Spleen (tissue), 7 donors: ENCODE measurements at regions not wholly inside any gene's neighbourhood (a gene's known extent, or its start where the extent isn't known, plus 50 kb on each side); places are given as distances from the start of the nearest gene placed in this dataset.

Experiments used
- POLR2A ChIP-seq, 3 donors: fragments of 450-650 bp; IDR thresholded peaks; one replicate each; pipeline ENCODE4 v1.5.1; 2017; ENCODE audit warnings: antibody characterized with exemption in 3 of 3, mild to moderate bottlenecking in 1 of 3
- TF ChIP-seq, protein P1 (sequence below), 11 experiments: fragments of 200-600 bp in 7 of 11; fragments of 450-650 bp in 4 of 11; sonication (generic) in 4 of 11; IDR thresholded peaks in 8 of 11; conservative IDR thresholded peaks in 3 of 11; 1 replicate in 7 of 11; 2 replicates in 4 of 11; pipeline versions ENCODE4 v1.4.0 to v1.8.0; 2016 to 2021; ENCODE audit warnings: antibody characterized with exemption in 11 of 11, inconsistent platforms in 4 of 11, mild to moderate bottlenecking in 1 of 11
- donor health status: DM: no; HTN: no; CAD: no; lungs with moderate emphysema.
- donor health status: DM: no; HTN: no; CAD: no.
- donor health status: DM: no; HTN: no; CAD: no.

DNA sequence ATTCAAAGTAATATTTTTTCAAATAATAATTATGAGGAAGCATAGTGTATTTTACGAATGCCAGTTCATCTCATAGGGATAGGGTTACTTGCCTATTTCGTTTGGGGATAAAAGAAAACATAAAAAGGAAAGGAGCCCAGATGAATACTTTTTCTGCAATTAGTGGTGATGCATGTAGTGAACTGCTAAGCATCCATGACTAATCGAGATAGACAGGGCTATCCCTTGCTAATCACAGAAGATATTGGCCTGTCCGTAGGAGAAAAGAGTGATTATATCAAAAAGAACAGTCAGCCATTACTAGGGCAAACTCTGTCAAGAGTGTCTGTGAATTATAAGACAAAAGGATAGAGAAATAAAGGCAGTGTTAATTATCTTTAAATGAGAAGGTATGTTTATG, 746.1 kb downstream of the C4orf33 start:
- TF ChIP-seq, protein P1, sequence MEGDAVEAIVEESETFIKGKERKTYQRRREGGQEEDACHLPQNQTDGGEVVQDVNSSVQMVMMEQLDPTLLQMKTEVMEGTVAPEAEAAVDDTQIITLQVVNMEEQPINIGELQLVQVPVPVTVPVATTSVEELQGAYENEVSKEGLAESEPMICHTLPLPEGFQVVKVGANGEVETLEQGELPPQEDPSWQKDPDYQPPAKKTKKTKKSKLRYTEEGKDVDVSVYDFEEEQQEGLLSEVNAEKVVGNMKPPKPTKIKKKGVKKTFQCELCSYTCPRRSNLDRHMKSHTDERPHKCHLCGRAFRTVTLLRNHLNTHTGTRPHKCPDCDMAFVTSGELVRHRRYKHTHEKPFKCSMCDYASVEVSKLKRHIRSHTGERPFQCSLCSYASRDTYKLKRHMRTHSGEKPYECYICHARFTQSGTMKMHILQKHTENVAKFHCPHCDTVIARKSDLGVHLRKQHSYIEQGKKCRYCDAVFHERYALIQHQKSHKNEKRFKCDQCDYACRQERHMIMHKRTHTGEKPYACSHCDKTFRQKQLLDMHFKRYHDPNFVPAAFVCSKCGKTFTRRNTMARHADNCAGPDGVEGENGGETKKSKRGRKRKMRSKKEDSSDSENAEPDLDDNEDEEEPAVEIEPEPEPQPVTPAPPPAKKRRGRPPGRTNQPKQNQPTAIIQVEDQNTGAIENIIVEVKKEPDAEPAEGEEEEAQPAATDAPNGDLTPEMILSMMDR (IDR thresholded peaks at IDR 0.05 in 8 of 11, conservative IDR thresholded peaks at IDR 0.05 in 3 of 11) = no peak
- TF ChIP-seq POLR2A (IDR thresholded peaks at IDR 0.05) = no peak
